ENCODE measurements at regions not wholly inside any gene's neighbourhood (a gene's known extent, or its start where the extent isn't known, plus 50 kb on each side); places are given as distances from the start of the nearest gene placed in this dataset.

DNA sequence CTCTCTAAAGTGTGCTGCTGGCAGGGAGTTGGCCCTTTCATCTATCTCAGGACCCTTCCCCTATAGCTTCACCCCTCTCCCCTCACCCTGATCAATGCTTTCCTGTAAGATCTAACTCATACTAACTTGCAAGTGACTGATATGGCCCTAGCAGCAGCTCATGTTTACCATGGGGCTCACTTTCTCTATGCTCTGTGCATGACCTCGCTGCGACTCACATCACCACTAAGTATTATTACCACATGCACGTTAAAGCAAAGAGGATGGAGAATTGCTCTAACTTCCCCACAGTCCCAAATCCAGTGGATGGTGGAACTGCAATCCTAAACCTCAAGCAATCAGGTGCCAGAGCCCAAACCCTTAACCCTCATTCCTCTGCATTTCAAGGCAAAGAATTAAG lies 626.6 kb downstream of the MID1IP1 start:
- TF ChIP-seq, protein P1, sequence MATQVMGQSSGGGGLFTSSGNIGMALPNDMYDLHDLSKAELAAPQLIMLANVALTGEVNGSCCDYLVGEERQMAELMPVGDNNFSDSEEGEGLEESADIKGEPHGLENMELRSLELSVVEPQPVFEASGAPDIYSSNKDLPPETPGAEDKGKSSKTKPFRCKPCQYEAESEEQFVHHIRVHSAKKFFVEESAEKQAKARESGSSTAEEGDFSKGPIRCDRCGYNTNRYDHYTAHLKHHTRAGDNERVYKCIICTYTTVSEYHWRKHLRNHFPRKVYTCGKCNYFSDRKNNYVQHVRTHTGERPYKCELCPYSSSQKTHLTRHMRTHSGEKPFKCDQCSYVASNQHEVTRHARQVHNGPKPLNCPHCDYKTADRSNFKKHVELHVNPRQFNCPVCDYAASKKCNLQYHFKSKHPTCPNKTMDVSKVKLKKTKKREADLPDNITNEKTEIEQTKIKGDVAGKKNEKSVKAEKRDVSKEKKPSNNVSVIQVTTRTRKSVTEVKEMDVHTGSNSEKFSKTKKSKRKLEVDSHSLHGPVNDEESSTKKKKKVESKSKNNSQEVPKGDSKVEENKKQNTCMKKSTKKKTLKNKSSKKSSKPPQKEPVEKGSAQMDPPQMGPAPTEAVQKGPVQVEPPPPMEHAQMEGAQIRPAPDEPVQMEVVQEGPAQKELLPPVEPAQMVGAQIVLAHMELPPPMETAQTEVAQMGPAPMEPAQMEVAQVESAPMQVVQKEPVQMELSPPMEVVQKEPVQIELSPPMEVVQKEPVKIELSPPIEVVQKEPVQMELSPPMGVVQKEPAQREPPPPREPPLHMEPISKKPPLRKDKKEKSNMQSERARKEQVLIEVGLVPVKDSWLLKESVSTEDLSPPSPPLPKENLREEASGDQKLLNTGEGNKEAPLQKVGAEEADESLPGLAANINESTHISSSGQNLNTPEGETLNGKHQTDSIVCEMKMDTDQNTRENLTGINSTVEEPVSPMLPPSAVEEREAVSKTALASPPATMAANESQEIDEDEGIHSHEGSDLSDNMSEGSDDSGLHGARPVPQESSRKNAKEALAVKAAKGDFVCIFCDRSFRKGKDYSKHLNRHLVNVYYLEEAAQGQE (IDR thresholded peaks at IDR 0.05) = no peak
- TF ChIP-seq, protein P2, sequence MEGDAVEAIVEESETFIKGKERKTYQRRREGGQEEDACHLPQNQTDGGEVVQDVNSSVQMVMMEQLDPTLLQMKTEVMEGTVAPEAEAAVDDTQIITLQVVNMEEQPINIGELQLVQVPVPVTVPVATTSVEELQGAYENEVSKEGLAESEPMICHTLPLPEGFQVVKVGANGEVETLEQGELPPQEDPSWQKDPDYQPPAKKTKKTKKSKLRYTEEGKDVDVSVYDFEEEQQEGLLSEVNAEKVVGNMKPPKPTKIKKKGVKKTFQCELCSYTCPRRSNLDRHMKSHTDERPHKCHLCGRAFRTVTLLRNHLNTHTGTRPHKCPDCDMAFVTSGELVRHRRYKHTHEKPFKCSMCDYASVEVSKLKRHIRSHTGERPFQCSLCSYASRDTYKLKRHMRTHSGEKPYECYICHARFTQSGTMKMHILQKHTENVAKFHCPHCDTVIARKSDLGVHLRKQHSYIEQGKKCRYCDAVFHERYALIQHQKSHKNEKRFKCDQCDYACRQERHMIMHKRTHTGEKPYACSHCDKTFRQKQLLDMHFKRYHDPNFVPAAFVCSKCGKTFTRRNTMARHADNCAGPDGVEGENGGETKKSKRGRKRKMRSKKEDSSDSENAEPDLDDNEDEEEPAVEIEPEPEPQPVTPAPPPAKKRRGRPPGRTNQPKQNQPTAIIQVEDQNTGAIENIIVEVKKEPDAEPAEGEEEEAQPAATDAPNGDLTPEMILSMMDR (IDR thresholded peaks at IDR 0.05; ENCODE audit: low read depth, low read length, missing input control) = no peak
- TF ChIP-seq EGR1 (IDR thresholded peaks at IDR 0.05; ENCODE audit: low read depth in 2 of 2) = no peak
- no peak for TF ChIP-seq TAF1 (conservative IDR thresholded peaks at IDR 0.05)
- TF ChIP-seq FOXA2 (IDR thresholded peaks at IDR 0.05) = no peak
- no peak for TF ChIP-seq ZBTB33 (IDR thresholded peaks at IDR 0.05)
- no peak for TF ChIP-seq YY1 (IDR thresholded peaks at IDR 0.05)
- TF ChIP-seq MAX (IDR thresholded peaks at IDR 0.05) = no peak
- no peak for TF ChIP-seq SP1 (IDR thresholded peaks at IDR 0.05)
- no peak for TF ChIP-seq FOXA1 (IDR thresholded peaks at IDR 0.05)
- no peak for TF ChIP-seq HNF4G (IDR thresholded peaks at IDR 0.05)
